GM12891 (cell line): ENCODE measurements at regions not wholly inside any gene's neighbourhood (a gene's known extent, or its start where the extent isn't known, plus 50 kb on each side); places are given as distances from the start of the nearest gene placed in this dataset.

Source experiments
- DNase-seq: peaks from one replicate; pipeline ENCODE4 v3.0.0; 2011; ENCODE audit warnings: low spot score; ENCODE audit not compliant: insufficient read length
- FAIRE-seq: peaks from 2 replicates; lab custom pipeline; 2011; peaks lifted over from hg19 to GRCh38; lab: Jason Lieb, UNC
- PAX5 ChIP-seq: IDR thresholded peaks from 2 replicates; pipeline ENCODE4 v1.6.1; 2011; ENCODE audit warnings: low read length, moderate library complexity, mild to moderate bottlenecking; ENCODE audit not compliant: insufficient read depth, severe bottlenecking
- POLR2A ChIP-seq: IDR thresholded peaks from 2 replicates; pipeline ENCODE4 v1.6.1; 2011; ENCODE audit warnings: low read depth, low read length, control low read depth
- POLR2AphosphoS5 ChIP-seq: IDR thresholded peaks from 2 replicates; pipeline ENCODE4 v1.6.1; 2011; ENCODE audit warnings: low read depth, low read length, control low read depth
- POU2F2 ChIP-seq: IDR thresholded peaks from 2 replicates; pipeline ENCODE4 v1.6.1; 2011; ENCODE audit warnings: low read depth, mild to moderate bottlenecking, control low read depth, low read length, moderate library complexity
- SPI1 ChIP-seq: IDR thresholded peaks from 2 replicates; pipeline ENCODE4 v1.6.1; 2011; ENCODE audit warnings: low read depth, low read length, control low read depth
- TAF1 ChIP-seq: IDR thresholded peaks from 2 replicates; pipeline ENCODE4 v1.6.1; 2011; ENCODE audit warnings: low read depth, low read length, control low read depth

DNA sequence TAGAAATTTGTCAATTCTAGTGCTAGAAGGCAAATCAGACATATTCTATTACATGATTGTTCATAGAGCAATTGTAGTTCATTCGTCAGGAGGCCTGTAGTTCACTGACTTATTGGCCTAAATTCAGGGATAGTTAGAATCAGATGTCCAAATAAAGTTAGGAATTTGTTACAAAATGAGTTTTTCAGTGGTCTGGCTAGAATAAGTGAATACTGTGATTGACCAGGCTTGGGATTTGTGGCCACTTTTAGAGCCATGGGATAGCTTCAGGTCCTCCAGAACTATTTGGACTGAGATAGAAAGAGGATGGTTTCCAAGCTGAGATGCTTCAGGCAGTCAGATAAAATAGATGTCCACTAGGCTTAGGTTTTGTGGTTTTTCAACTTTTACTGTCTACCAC, 199.1 kb upstream of the MPDZ start:
- no peak for FAIRE-seq
- TF ChIP-seq SPI1 (no peak), TAF1 (no peak), PAX5 (no peak), POLR2A (no peak)
- no peak for DNase-seq

GRCh38 chr9:13478160-13478559, 198.7 kb upstream of the MPDZ start:
- DNase-seq (no peak), FAIRE-seq (no peak)
- TF ChIP-seq PAX5 (no peak), TAF1 (no peak), POLR2A (no peak)

- FAIRE-seq (no peak), DNase-seq (no peak)
- TF ChIP-seq POLR2AphosphoS5 (no peak), PAX5 (no peak), POLR2A (no peak), SPI1 (no peak), POU2F2 (no peak)
Observed at GRCh38 chr9:13470836-13471235, 191.3 kb upstream of the MPDZ start.

DNA sequence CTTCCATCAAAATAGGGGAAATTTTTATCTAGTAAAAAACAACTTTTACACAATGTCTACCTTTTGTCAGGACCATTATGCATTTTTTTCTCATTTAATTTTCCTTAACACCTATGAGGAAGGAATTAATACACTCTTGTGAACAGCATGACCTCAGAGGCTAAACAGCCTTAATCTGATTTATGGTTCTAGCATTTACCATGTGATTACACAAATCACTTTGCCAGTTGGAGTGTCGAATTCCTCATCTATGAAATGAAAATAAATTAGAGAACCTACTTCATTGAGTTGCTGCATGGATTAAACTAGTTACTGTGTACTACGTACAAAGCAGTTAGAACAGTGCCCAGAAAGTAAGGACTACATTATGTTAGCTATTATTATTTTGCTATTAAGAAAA, 187.7 kb upstream of the MPDZ start:
- no peak for DNase-seq
- no peak for FAIRE-seq
- no peak for TF ChIP-seq PAX5
- TF ChIP-seq SPI1, result no peak
- TF ChIP-seq POU2F2, result no peak
- TF ChIP-seq POLR2A, result no peak
- TF ChIP-seq POLR2AphosphoS5, result no peak
- TF ChIP-seq TAF1, result no peak

- TF ChIP-seq TAF1 (no peak), POU2F2 (no peak), SPI1 (no peak)
- DNase-seq, result no peak
- FAIRE-seq, result no peak
Observed at GRCh38 chr9:13461414-13461991, 182.0 kb upstream of the MPDZ start.

GRCh38 chr9:13459071-13459470, 179.6 kb upstream of the MPDZ start:
- no peak for FAIRE-seq
- no peak for TF ChIP-seq PAX5
- TF ChIP-seq POLR2AphosphoS5, result no peak
- TF ChIP-seq POLR2A, result no peak
- TF ChIP-seq SPI1, result no peak
- TF ChIP-seq POU2F2, result no peak

DNA sequence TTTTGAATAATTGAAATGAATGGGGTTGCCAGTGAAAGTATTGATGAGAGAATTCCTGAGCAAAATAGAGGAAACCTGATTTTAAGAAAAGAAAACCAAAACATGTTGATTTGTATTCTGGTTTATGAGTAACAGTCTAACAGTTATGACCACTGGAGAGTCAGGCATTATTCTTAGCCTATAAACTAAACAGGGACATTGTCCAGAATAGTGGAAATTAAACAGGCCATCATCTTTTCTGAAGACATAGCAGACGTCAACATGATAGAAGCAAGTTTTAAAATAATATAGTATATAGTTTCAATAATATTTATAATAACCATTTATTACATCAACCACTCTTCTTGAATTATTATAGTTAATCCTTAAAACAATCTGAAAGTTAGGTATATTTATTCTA, 178.3 kb upstream of the MPDZ start:
- no peak for FAIRE-seq
- DNase-seq, result no peak
- TF ChIP-seq SPI1 (no peak), PAX5 (no peak), POLR2AphosphoS5 (no peak), POU2F2 (no peak), TAF1 (no peak), POLR2A (no peak)

More at GRCh38 chr9:13459071-13459470, 179.6 kb upstream of the MPDZ start:
- no peak for DNase-seq

GRCh38 chr9:13450723-13451122, 171.2 kb upstream of the MPDZ start:
- peak; percentile 3 for DNase-seq
- FAIRE-seq, result no peak
- peak; percentile 51 for TF ChIP-seq SPI1
- no peak for TF ChIP-seq POU2F2

DNA sequence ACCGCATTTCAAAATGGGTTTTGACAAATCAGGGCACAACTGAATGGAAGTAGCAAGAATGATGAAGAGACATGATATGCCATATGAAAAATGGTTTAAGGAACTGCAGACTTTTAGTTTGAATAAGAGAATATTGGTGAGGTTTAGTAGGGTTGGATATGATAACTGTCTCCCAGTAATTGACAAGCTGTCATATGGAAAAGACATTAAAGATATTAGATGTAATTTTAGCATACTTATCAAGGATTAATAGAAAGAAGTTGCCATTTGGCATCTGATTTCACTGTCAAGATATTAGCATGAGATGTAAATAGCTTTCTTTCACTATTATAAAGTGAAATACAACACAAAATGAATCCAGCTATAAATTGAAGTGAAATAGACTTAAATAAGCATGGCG, 169.0 kb upstream of the MPDZ start:
- no peak for TF ChIP-seq POU2F2
- TF ChIP-seq POLR2A, result no peak
- TF ChIP-seq SPI1, result no peak
- no peak for TF ChIP-seq TAF1
- TF ChIP-seq PAX5, result no peak
- no peak for TF ChIP-seq POLR2AphosphoS5
- FAIRE-seq (no peak), DNase-seq (no peak)

DNA sequence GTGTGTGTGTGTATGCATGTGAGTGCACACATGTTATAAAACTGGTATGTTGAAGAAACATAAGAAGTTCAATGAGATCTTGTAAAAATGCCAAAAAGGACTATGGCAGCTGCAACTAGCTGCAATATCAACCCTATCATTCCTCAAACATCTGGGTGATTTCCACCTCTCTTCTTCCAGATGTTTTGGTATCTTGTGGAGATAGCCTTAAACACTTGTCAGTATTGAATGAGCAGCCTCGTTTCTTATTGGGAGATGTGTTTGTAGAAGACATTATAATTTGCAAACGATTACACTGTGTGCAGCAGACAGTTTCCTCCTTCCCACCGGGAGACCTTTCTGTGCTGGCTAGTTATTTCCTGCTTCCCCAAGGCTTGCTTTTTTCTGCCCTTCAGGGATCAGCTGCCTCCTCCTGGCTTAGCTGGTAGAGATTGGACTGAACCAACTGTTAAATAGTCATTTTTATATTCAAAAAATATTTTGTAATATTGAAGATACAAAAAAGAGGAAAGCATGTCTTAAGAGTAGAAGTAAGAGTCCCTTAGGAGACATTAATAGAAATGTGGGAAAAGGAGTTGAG, 168.4 kb upstream of the MPDZ start:
- FAIRE-seq, result no peak
- TF ChIP-seq TAF1, result no peak
- no peak for TF ChIP-seq PAX5
- no peak for TF ChIP-seq POLR2A
- TF ChIP-seq SPI1, result no peak
- TF ChIP-seq POLR2AphosphoS5, result no peak
- no peak for TF ChIP-seq POU2F2
- DNase-seq, result no peak

DNA sequence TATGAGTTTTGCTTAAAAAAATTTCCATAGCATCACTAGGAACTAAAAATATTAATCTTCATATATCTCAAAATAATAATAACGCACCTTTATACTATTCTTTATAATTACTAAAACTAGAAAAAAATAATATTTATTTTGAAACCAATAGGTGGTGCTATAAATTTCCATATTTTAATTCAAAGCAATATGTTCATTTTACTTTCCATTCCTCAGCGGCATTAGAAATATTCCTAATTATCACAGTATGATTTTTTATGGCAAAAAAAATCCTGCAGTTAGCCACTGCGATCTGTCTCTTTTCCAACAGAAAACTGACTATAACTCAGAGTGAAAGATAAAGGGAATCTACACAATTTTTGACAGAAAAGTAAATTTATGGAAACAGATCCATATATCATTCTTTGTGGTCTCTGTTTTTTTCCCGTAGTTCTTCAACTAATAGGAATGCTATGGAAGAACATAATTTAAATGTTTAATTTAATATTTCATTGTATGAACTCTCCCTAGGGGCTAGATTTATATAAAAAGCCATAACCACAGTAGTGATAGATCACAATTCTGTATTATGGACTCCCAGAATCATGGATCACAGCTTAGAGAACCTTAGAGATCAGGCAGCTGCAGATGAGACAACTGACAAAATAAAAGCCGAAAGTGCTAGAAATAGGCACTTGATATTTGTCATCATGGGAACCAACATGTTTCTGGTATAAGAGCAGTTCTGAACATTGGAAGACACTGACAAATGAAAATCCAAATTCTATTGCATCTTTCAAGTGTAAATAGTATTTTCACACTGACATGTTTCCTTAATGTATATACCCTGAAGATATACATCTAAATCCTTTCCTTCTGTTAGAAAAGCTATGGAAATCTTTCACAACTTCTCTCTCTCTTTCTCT, 167.7 kb upstream of the MPDZ start:
- FAIRE-seq (no peak), DNase-seq (no peak)
- TF ChIP-seq POLR2A, result no peak
- no peak for TF ChIP-seq POU2F2
- no peak for TF ChIP-seq PAX5
- TF ChIP-seq SPI1, result no peak
- no peak for TF ChIP-seq POLR2AphosphoS5
- TF ChIP-seq TAF1, result no peak
